NCI-H1436 (cell line): ENCODE measurements at regions not wholly inside any gene's neighbourhood (a gene's known extent, or its start where the extent isn't known, plus 50 kb on each side); places are given as distances from the start of the nearest gene placed in this dataset.
"Not testable (repeated sequence)": the region's sequence is repeated elsewhere in the genome, so short reads cannot be mapped to it uniquely, and the experiment has no call there.

Experiments
- DNase-seq: peaks from one replicate; lab custom pipeline; 2025; lab: John Stamatoyannopoulos, UW

DNA sequence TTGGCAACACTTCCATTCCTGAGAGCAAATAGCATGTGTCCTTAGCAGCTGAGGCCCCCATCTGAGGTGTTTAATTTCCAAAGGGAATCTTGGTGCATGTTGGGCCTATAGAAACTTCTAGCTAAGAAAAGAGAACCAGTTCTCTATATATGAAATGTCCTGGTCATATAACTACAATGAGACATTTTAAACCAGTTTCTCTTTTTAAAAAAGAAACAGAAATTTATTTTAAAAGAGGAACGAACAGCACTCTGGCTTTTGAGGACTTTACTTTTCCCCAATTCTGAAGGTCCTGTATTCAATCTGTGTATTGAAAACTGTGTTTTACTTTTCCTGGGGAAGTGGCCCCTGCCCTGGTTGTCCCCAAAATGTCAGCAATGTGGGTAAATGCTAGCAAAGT is 94.0 kb upstream of the FOXN2 start:
- DNase-seq = no peak

DNA sequence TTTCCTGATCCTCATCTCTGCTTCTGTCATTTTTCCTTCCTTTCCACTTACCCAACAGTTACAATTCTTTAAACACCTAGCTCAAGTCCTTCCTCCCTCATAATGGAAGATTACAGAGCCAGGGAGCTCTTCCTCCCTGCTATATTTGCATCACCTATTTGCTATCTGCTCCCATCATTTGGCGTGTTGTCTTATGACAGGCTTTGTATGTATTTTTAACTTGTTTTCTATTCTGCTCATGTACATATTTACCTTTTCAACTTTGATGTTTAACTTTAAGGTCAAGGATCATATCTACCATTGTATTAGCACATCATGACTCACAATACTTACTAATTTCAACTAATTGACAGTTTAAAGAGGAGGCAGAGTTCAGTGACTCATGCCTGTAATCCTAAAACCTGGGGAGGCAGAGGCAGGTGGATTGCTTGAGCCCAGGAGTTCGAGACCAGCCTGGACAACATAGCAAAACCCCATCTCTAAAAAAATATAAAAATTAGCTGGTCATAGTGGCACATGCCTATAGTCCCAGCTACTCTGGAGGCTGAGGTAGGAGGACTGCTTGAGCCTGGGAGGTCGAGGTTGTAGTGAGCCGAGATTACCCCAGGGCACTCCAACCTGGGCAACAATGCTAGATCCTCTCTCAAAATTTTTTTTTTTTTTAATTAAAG is 92.5 kb upstream of the FOXN2 start:
- DNase-seq = no peak

DNA sequence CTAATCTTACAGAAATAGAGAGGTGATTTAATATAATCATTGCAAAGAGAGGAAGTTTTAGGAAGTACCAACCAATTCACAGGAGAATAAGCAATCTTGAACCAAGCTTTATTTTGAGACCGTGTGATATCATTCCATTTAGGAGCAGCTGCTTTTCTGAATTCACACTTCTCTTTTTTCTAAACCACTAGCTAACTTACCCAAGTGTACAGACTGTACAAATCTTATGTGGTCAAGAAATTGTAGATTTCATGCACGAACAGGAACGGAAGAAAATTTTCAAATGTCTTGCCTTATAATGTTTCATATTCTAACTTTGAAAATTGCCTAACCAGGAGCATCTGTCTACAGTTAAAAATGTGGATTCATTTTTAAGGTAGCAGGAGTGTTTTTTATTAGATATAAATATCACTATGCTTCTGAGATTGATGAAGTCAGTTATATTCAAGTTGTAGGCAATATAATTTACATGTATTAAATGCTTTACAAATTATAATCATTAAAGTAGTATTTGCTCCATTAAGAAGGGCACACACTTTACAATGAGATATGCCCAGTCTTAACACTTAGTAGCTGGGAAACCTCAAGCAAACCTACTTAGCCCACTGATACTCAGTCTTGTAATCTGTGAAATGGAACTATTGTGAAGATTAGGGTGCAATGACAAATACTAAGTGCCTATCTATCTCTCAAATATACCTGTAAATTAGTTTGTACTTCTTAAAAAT is 86.7 kb upstream of the FOXN2 start:
- no peak for DNase-seq

GRCh38 chr2:48228345-48228684 is 86.2 kb upstream of the FOXN2 start:
- DNase-seq = no peak

GRCh38 chr2:48229063-48229462 is 85.4 kb upstream of the FOXN2 start:
- no peak for DNase-seq

DNA sequence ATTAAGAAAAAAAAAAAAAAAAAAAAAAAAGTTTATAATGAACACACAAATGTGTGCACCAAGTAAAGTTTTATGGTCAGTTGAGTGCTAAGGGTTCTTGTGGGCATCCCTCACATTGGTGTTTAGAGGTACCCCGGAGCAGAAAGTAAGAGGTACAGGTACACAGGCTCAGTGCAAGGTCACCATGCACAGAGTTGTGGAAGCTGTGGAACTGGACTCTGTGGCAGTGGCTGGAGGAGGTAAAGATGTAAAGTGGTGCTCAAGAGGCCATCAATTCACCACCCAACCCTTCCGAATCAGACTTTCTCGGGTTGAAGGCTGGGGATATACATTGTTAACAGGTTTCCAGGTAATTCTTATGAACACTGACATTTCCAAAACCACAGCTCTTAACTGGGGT is 83.6 kb upstream of the FOXN2 start:
- no peak for DNase-seq

DNA sequence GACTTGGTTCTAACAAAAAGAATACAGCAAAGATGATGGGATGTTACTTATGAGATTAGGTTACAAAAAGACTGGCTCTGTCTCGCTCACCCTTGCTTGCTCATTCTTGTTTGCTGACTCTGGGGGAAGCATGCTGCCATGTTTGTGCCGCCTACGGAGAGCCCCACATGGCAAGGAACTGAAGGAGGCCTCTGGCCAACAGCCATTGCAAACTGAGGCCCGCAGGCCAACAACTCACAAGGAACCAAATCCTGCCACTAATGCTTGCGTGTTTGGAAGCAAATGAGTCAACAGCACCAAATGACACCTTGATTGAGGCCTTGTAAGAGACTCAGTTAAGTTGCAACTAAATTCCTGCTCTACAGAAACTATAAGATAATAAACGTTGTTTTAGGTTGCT is 82.1 kb upstream of the FOXN2 start:
- no peak for DNase-seq

- no peak for DNase-seq
Measured at GRCh38 chr2:48233005-48233404, 81.5 kb upstream of the FOXN2 start.

DNA sequence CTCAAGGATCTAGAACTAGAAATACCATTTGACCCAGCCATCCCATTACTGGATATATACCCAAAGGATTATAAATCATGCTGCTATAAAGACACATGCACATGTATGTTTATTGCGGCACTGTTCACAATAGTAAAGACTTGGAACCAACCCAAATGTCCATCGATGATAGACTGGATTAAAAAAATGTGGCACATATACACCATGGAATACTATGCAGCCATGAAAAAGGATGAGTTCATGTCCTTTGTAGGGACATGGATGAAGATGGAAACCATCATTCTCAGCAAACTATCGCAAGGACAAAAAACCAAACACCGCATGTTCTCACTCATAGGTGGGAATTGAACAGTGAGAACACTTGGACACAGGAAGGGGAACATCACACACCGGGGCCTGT is 80.7 kb upstream of the FOXN2 start:
- DNase-seq = not testable (repeated sequence)

- no peak for DNase-seq
Measured at GRCh38 chr2:48235076-48235475, 79.4 kb upstream of the FOXN2 start.

- no peak for DNase-seq
Measured at GRCh38 chr2:48238381-48238780, 76.1 kb upstream of the FOXN2 start.

- no peak for DNase-seq
Measured at GRCh38 chr2:48240912-48241311, 73.6 kb upstream of the FOXN2 start.

- DNase-seq = no peak
Measured at GRCh38 chr2:48247206-48247605, 67.3 kb upstream of the FOXN2 start.

- no peak for DNase-seq
Measured at GRCh38 chr2:48248251-48248933, 66.1 kb upstream of the FOXN2 start.

DNA sequence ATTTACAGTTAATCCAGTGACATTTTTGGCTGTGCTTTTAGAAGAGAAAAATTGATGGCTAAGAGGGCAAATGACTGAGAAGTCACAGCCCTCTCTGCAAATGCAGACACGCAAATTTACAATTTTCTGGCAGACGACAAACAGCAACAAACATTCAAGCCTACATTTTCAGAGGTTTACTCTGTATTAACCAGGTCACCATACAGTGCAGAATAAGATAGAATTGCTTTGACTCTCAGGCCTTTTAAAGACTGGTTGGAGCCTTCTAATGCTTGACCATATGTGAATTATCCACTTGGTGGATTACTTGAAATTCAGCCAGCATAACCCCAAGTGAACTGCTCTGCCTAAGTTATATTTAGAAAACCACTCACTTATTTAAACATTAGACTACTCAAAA is 65.5 kb upstream of the FOXN2 start:
- DNase-seq = no peak

- no peak for DNase-seq
Measured at GRCh38 chr2:48249631-48250473, 64.6 kb upstream of the FOXN2 start.

DNA sequence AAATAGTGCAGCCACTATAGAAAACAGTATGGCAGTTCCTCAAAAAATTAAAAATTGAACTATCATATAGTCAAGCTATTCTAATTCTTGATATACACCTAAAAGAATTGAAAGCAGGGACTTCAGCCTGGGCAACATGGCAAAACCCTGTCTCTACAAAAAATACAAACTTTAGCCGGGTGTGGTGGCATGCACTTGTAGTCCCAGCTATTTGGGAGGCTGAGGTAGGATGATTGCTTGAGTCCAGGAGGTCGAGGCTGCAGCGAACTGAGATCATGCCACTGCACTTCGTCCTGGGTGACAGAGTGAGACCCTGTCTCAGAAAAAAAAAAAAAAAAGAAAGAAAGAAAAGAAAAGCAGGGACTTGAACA is 64.0 kb upstream of the FOXN2 start:
- no peak for DNase-seq

DNA sequence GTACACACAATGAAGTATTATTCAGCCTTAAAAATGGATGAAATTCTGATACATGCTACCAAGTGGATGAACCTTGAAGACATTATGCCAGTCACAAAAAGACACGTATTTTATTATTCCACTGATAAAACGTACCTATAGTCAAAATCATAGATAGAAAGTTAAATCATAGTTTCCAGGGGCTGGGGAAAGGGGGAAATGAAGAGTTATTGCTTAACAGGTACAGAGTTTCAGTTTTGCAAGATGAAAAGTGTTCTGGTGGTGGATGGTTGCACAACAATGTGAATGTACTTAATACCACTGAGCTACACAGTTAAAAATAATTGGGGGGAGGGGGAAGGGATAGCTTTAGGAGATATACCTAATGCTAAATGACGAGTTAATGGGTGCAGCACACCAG is 63.5 kb upstream of the FOXN2 start:
- no peak for DNase-seq

GRCh38 chr2:48251437-48252148 is 62.9 kb upstream of the FOXN2 start:
- DNase-seq = no peak

- DNase-seq = no peak
Measured at GRCh38 chr2:48253301-48253700, 61.2 kb upstream of the FOXN2 start.

DNA sequence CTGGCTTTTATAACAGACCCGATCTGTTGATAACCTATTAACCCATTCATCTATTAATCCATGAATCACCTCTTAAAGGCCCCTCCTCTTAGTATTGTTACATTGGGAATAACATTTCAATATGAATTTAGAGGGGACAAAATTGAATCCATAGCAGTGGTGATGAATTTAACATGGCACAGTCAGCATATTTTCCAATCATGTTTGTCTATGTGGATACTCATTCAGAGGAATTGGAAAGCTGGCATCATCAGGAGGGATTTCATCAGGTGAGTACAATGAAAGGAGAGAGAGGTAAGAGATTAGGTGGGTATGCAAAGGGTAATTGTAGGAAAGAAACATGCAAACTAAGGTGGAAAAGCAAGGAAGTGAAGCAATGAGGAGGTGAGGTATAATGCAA is 59.6 kb upstream of the FOXN2 start:
- no peak for DNase-seq

GRCh38 chr2:48257456-48257855 is 57.0 kb upstream of the FOXN2 start:
- DNase-seq = no peak
